ENCODE measurements at regions not wholly inside any gene's neighbourhood (a gene's known extent, or its start where the extent isn't known, plus 50 kb on each side); places are given as distances from the start of the nearest gene placed in this dataset.

GRCh38 chr1:13918862-13919261 is 218.9 kb downstream of the PRDM2 start:
- Histone ChIP-seq H3K4me3 (no peak overlapping the region), H3K27me3 (no peaks in the 10 kb centered on the region), H3K9me3 (no peaks in the 10 kb centered on the region), H3K36me3 (no peaks in the 10 kb centered on the region), H3K4me1 (peaks cover 0 to 13% (median 0%) of the 10 kb centered on the region in 4 donors), H3K27ac (no peak overlapping the region)
- in situ Hi-C loops (cut with MboI; ENCODE audit: low pct_ligation_motif_present in 1 of 4, low pct_unique_long_range_greater_than_20kb in 1 of 4, low sequenced_read_pairs in 3 of 4), result no loop called here
- no peak for DNase-seq
- intact Hi-C loops (cut with DNase I; ENCODE audit: low total_unique reads), result no loop called here
- TF ChIP-seq CTCF (IDR thresholded peaks at IDR 0.05), result no peak
- TF ChIP-seq EP300 (IDR thresholded peaks at IDR 0.05; ENCODE audit: low read depth), result no peak
- no peak for TF ChIP-seq POLR2A (IDR thresholded peaks at IDR 0.05)
- no peak for TF ChIP-seq POLR2AphosphoS5 (IDR thresholded peaks at IDR 0.05)
- WGBS, 2 donors (ENCODE audit: low coverage in 1 of 2), result 75 to 79% methylated on average over 1 of the region's 1 CpG

- intact Hi-C loops (cut with DNase I; ENCODE audit: low total_unique reads), result no loop called here
- DNase-seq, result no peak
- Histone ChIP-seq H3K4me1 (peaks cover 0 to 13% (median 0%) of the 10 kb centered on the region in 4 donors), H3K9me3 (no peaks in the 10 kb centered on the region), H3K27me3 (no peaks in the 10 kb centered on the region), H3K36me3 (no peaks in the 10 kb centered on the region), H3K27ac (no peak overlapping the region), H3K4me3 (no peak overlapping the region)
- in situ Hi-C loops (cut with MboI; ENCODE audit: low pct_ligation_motif_present in 1 of 4, low pct_unique_long_range_greater_than_20kb in 1 of 4, low sequenced_read_pairs in 3 of 4), result no loop called here
- TF ChIP-seq CTCF (IDR thresholded peaks at IDR 0.05) (no peak), EP300 (IDR thresholded peaks at IDR 0.05; ENCODE audit: low read depth) (no peak), POLR2AphosphoS5 (IDR thresholded peaks at IDR 0.05) (no peak), POLR2A (IDR thresholded peaks at IDR 0.05) (no peak)
- 23 to 25% methylated on average over 1 of the region's 1 CpG for WGBS, 2 donors (ENCODE audit: low coverage in 1 of 2)
Measured at GRCh38 chr1:13921190-13921589, 221.2 kb downstream of the PRDM2 start.

GRCh38 chr1:13922466-13923110 is 222.6 kb downstream of the PRDM2 start:
- WGBS, 2 donors (ENCODE audit: low coverage in 1 of 2), result 56% methylated on average over 5 of the region's 5 CpGs; no CpG with 5 or more reads in 1 of the 2 donors
- DNase-seq, result no peak
- Histone ChIP-seq H3K36me3 (no peaks in the 10 kb centered on the region), H3K27me3 (no peaks in the 10 kb centered on the region), H3K9me3 (no peaks in the 10 kb centered on the region), H3K4me3 (no peak overlapping the region), H3K27ac (no peak overlapping the region), H3K4me1 (peaks cover 0 to 13% (median 0%) of the 10 kb centered on the region in 4 donors)
- TF ChIP-seq EP300 (IDR thresholded peaks at IDR 0.05; ENCODE audit: low read depth), result no peak
- no peak for TF ChIP-seq POLR2AphosphoS5 (IDR thresholded peaks at IDR 0.05)
- TF ChIP-seq POLR2A (IDR thresholded peaks at IDR 0.05), result no peak
- no peak for TF ChIP-seq CTCF (IDR thresholded peaks at IDR 0.05)
- in situ Hi-C loops (cut with MboI; ENCODE audit: low pct_ligation_motif_present in 1 of 4, low pct_unique_long_range_greater_than_20kb in 1 of 4, low sequenced_read_pairs in 3 of 4), result no loop called here
- intact Hi-C loops (cut with DNase I; ENCODE audit: low total_unique reads), result no loop called here

GRCh38 chr1:13926556-13926955 is 226.6 kb downstream of the PRDM2 start:
- H3K4me1 ChIP-seq, result peaks cover 0 to 12% (median 0%) of the 10 kb centered on the region in 4 donors
- H3K9me3 ChIP-seq, result no peaks in the 10 kb centered on the region
- H3K27me3 ChIP-seq, result no peaks in the 10 kb centered on the region
- no peaks in the 10 kb centered on the region for H3K36me3 ChIP-seq
- TF ChIP-seq CTCF (IDR thresholded peaks at IDR 0.05), result no peak
- no peak for TF ChIP-seq POLR2AphosphoS5 (IDR thresholded peaks at IDR 0.05)
- no peak for TF ChIP-seq EP300 (IDR thresholded peaks at IDR 0.05; ENCODE audit: low read depth)
- TF ChIP-seq POLR2A (IDR thresholded peaks at IDR 0.05), result no peak
- no peak overlapping the region for H3K27ac ChIP-seq
- H3K4me3 ChIP-seq, result no peak overlapping the region
- DNase-seq, result no peak
- intact Hi-C loops (cut with DNase I; ENCODE audit: low total_unique reads), result no loop called here
- in situ Hi-C loops (cut with MboI; ENCODE audit: low pct_ligation_motif_present in 1 of 4, low pct_unique_long_range_greater_than_20kb in 1 of 4, low sequenced_read_pairs in 3 of 4), result no loop called here
